Loucy (cell line): ENCODE measurements at regions not wholly inside any gene's neighbourhood (a gene's known extent, or its start where the extent isn't known, plus 50 kb on each side); places are given as distances from the start of the nearest gene placed in this dataset.

Experiments
- EZH2phosphoT487 ChIP-seq: fragments of 200-600 bp; IDR thresholded peaks from 2 replicates; pipeline ENCODE4 v1.6.1; 2018; ENCODE audit warnings: antibody characterized with exemption, mild to moderate bottlenecking, moderate library complexity, borderline replicate concordance
- TF ChIP-seq, protein P1 (sequence below): fragments of 200-600 bp; sonication (generic); conservative IDR thresholded peaks from 2 replicates; pipeline ENCODE4 v1.5.1; 2014; ENCODE audit warnings: mild to moderate bottlenecking, antibody characterized with exemption, low read length

DNA sequence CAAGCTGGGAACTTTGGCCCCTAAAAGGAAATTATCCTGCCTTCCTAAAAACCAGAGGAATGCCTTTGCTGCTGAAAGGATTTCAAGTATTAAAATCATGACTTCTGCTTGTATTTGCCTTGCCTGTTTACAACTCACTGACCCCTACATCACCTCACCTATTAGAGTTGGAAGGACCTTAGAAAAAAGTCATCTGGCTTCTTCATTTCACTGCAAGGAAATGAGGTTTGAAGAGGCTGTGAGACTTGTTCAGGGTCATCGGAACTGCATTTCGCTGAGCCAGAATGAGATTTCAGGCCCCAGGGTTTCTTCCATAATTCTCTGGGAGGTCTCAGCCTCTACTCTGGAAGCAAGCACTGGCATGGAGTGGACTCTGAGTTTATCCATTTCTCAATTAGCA is 304.1 kb downstream of the BUD13 start:
- TF ChIP-seq, protein P1, sequence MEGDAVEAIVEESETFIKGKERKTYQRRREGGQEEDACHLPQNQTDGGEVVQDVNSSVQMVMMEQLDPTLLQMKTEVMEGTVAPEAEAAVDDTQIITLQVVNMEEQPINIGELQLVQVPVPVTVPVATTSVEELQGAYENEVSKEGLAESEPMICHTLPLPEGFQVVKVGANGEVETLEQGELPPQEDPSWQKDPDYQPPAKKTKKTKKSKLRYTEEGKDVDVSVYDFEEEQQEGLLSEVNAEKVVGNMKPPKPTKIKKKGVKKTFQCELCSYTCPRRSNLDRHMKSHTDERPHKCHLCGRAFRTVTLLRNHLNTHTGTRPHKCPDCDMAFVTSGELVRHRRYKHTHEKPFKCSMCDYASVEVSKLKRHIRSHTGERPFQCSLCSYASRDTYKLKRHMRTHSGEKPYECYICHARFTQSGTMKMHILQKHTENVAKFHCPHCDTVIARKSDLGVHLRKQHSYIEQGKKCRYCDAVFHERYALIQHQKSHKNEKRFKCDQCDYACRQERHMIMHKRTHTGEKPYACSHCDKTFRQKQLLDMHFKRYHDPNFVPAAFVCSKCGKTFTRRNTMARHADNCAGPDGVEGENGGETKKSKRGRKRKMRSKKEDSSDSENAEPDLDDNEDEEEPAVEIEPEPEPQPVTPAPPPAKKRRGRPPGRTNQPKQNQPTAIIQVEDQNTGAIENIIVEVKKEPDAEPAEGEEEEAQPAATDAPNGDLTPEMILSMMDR, result no peak
- no peak for TF ChIP-seq EZH2phosphoT487
